GM19035 (cell line): ENCODE measurements at regions not wholly inside any gene's neighbourhood (a gene's known extent, or its start where the extent isn't known, plus 50 kb on each side); places are given as distances from the start of the nearest gene placed in this dataset.
"Not testable (repeated sequence)": the region's sequence is repeated elsewhere in the genome, so short reads cannot be mapped to it uniquely, and the experiment has no call there.

ENCODE experiments used
- ATAC-seq: cut with Tn5 transposase; IDR thresholded peaks from one replicate; pipeline ENCODE4 v1.9.1; 2021; ENCODE audit not compliant: unreplicated experiment

- ATAC-seq, result no peak
Measured at GRCh38 chr1:209199822-209200221, 383.7 kb upstream of the CAMK1G start.

GRCh38 chr1:209202321-209202720 lies 381.2 kb upstream of the CAMK1G start:
- not testable (repeated sequence) for ATAC-seq

GRCh38 chr1:209202830-209203532 lies 380.5 kb upstream of the CAMK1G start:
- no peak for ATAC-seq

GRCh38 chr1:209203533-209203895 lies 380.0 kb upstream of the CAMK1G start:
- ATAC-seq, result no peak

GRCh38 chr1:209205039-209205438 lies 378.5 kb upstream of the CAMK1G start:
- no peak for ATAC-seq

- ATAC-seq, result peak; percentile 37
Measured at GRCh38 chr1:209207126-209207700, 376.3 kb upstream of the CAMK1G start.

- ATAC-seq, result peak; percentile 96
Measured at GRCh38 chr1:209207701-209208286, 375.7 kb upstream of the CAMK1G start.

GRCh38 chr1:209208648-209209047 lies 374.9 kb upstream of the CAMK1G start:
- no peak for ATAC-seq

- no peak for ATAC-seq
Measured at GRCh38 chr1:209213989-209214388, 369.5 kb upstream of the CAMK1G start.

GRCh38 chr1:209215826-209216225 lies 367.7 kb upstream of the CAMK1G start:
- ATAC-seq, result no peak

GRCh38 chr1:209218113-209218512 lies 365.4 kb upstream of the CAMK1G start:
- ATAC-seq, result no peak

GRCh38 chr1:209218981-209219380 lies 364.5 kb upstream of the CAMK1G start:
- ATAC-seq, result no peak

- ATAC-seq, result no peak
Measured at GRCh38 chr1:209219791-209220524, 363.6 kb upstream of the CAMK1G start.

- ATAC-seq, result no peak
Measured at GRCh38 chr1:209222826-209223225, 360.7 kb upstream of the CAMK1G start.

GRCh38 chr1:209223791-209224190 lies 359.7 kb upstream of the CAMK1G start:
- no peak for ATAC-seq

- ATAC-seq, result no peak
Measured at GRCh38 chr1:209224886-209225285, 358.6 kb upstream of the CAMK1G start.

GRCh38 chr1:209227171-209227570 lies 356.3 kb upstream of the CAMK1G start:
- no peak for ATAC-seq

GRCh38 chr1:209227941-209228340 lies 355.6 kb upstream of the CAMK1G start:
- ATAC-seq, result no peak

GRCh38 chr1:209229494-209230061 lies 353.9 kb upstream of the CAMK1G start:
- no peak for ATAC-seq

- no peak for ATAC-seq
Measured at GRCh38 chr1:209230314-209230713, 353.2 kb upstream of the CAMK1G start.

GRCh38 chr1:209231476-209232156 lies 351.9 kb upstream of the CAMK1G start:
- no peak for ATAC-seq
